ENCODE measurements at regions not wholly inside any gene's neighbourhood (a gene's known extent, or its start where the extent isn't known, plus 50 kb on each side); places are given as distances from the start of the nearest gene placed in this dataset.

- DNase-seq (ENCODE audit: low spot score): no peak
These were observed 132.7 kb upstream of the NDUFV2 start for GRCh38 chr18:8969639-8970390.

GRCh38 chr18:8970843-8971242 lies 131.7 kb upstream of the NDUFV2 start:
- no peak for DNase-seq (ENCODE audit: low spot score)

- no peak for DNase-seq (ENCODE audit: low spot score)
These were observed 130.4 kb upstream of the NDUFV2 start for GRCh38 chr18:8972116-8972515.

GRCh38 chr18:8974279-8974678 lies 128.2 kb upstream of the NDUFV2 start:
- DNase-seq (ENCODE audit: low spot score): no peak

GRCh38 chr18:8974696-8975095 lies 127.8 kb upstream of the NDUFV2 start:
- DNase-seq (ENCODE audit: low spot score): no peak

GRCh38 chr18:8975624-8976023 lies 126.9 kb upstream of the NDUFV2 start:
- no peak for DNase-seq (ENCODE audit: low spot score)

- DNase-seq (ENCODE audit: low spot score): no peak
These were observed 125.9 kb upstream of the NDUFV2 start for GRCh38 chr18:8976606-8977005.

- no peak for DNase-seq (ENCODE audit: low spot score)
These were observed 125.3 kb upstream of the NDUFV2 start for GRCh38 chr18:8977166-8977565.

- DNase-seq (ENCODE audit: low spot score): no peak
These were observed 124.8 kb upstream of the NDUFV2 start for GRCh38 chr18:8977701-8978100.

GRCh38 chr18:8978394-8978793 lies 124.1 kb upstream of the NDUFV2 start:
- DNase-seq (ENCODE audit: low spot score): no peak

- no peak for DNase-seq (ENCODE audit: low spot score)
These were observed 123.1 kb upstream of the NDUFV2 start for GRCh38 chr18:8979258-8979988.

- no peak for DNase-seq (ENCODE audit: low spot score)
These were observed 122.0 kb upstream of the NDUFV2 start for GRCh38 chr18:8980496-8980895.

GRCh38 chr18:8980918-8981317 lies 121.6 kb upstream of the NDUFV2 start:
- DNase-seq (ENCODE audit: low spot score): no peak

- DNase-seq (ENCODE audit: low spot score): no peak
These were observed 119.9 kb upstream of the NDUFV2 start for GRCh38 chr18:8982416-8983183.

GRCh38 chr18:8983195-8983594 lies 119.3 kb upstream of the NDUFV2 start:
- no peak for DNase-seq (ENCODE audit: low spot score)

GRCh38 chr18:8984131-8984721 lies 118.3 kb upstream of the NDUFV2 start:
- DNase-seq (ENCODE audit: low spot score): no peak

GRCh38 chr18:8987241-8987640 lies 115.3 kb upstream of the NDUFV2 start:
- DNase-seq (ENCODE audit: low spot score): no peak

- DNase-seq (ENCODE audit: low spot score): peak; percentile 48
These were observed 114.1 kb upstream of the NDUFV2 start for GRCh38 chr18:8988260-8988871.

GRCh38 chr18:8989017-8989416 lies 113.5 kb upstream of the NDUFV2 start:
- DNase-seq (ENCODE audit: low spot score): no peak

- DNase-seq (ENCODE audit: low spot score): no peak
These were observed 112.6 kb upstream of the NDUFV2 start for GRCh38 chr18:8989855-8990254.

GRCh38 chr18:8990276-8991031 lies 112.0 kb upstream of the NDUFV2 start:
- no peak for DNase-seq (ENCODE audit: low spot score)
